HG02981 (cell line): ENCODE measurements at regions not wholly inside any gene's neighbourhood (a gene's known extent, or its start where the extent isn't known, plus 50 kb on each side); places are given as distances from the start of the nearest gene placed in this dataset.
A peak's percentile ranks its signal among the peaks of the same experiment; 100 is the strongest.

Experiments
- ATAC-seq: cut with Tn5 transposase; IDR thresholded peaks from one replicate; pipeline ENCODE4 v1.9.1; 2021; ENCODE audit warnings: mild to moderate bottlenecking, moderate library complexity; ENCODE audit not compliant: unreplicated experiment

- ATAC-seq, result no peak
Measured at GRCh38 chr10:3980660-3981059, 195.7 kb upstream of the KLF6 start.

- ATAC-seq, result no peak
Measured at GRCh38 chr10:3980144-3980543, 195.1 kb upstream of the KLF6 start.

- no peak for ATAC-seq
Measured at GRCh38 chr10:3978761-3979160, 193.8 kb upstream of the KLF6 start.

- no peak for ATAC-seq
Measured at GRCh38 chr10:3978174-3978573, 193.2 kb upstream of the KLF6 start.

GRCh38 chr10:3977761-3978160 is 192.8 kb upstream of the KLF6 start:
- ATAC-seq, result no peak

GRCh38 chr10:3976718-3977117 is 191.7 kb upstream of the KLF6 start:
- ATAC-seq, result no peak

GRCh38 chr10:3976171-3976570 is 191.2 kb upstream of the KLF6 start:
- no peak for ATAC-seq

GRCh38 chr10:3975016-3975415 is 190.0 kb upstream of the KLF6 start:
- no peak for ATAC-seq

GRCh38 chr10:3972460-3973301 is 187.7 kb upstream of the KLF6 start:
- no peak for ATAC-seq

- no peak for ATAC-seq
Measured at GRCh38 chr10:3971713-3972112, 186.7 kb upstream of the KLF6 start.

GRCh38 chr10:3969876-3970666 is 185.1 kb upstream of the KLF6 start:
- no peak for ATAC-seq

- no peak for ATAC-seq
Measured at GRCh38 chr10:3968727-3969126, 183.7 kb upstream of the KLF6 start.

GRCh38 chr10:3964516-3964915 is 179.5 kb upstream of the KLF6 start:
- no peak for ATAC-seq

- ATAC-seq, result no peak
Measured at GRCh38 chr10:3963191-3963673, 178.2 kb upstream of the KLF6 start.

GRCh38 chr10:3961082-3961481 is 176.1 kb upstream of the KLF6 start:
- peak; percentile 82 for ATAC-seq

GRCh38 chr10:3960496-3960895 is 175.5 kb upstream of the KLF6 start:
- ATAC-seq, result no peak

GRCh38 chr10:3959370-3960325 is 174.6 kb upstream of the KLF6 start:
- no peak for ATAC-seq

- ATAC-seq, result no peak
Measured at GRCh38 chr10:3958472-3958996, 173.5 kb upstream of the KLF6 start.

GRCh38 chr10:3955955-3956617 is 171.1 kb upstream of the KLF6 start:
- no peak for ATAC-seq

GRCh38 chr10:3955493-3955892 is 170.5 kb upstream of the KLF6 start:
- ATAC-seq, result no peak
